OCI-LY1 (cell line): ENCODE measurements at regions not wholly inside any gene's neighbourhood (a gene's known extent, or its start where the extent isn't known, plus 50 kb on each side); places are given as distances from the start of the nearest gene placed in this dataset.
A peak's percentile ranks its signal among the peaks of the same experiment; 100 is the strongest.

Experiments used
- H2AFZ ChIP-seq: fragments of 200-600 bp; sonication (generic), shearing (Covaris generic); 2 replicates; pipeline ENCODE4 v1.6.0; 2014; ENCODE audit warnings: antibody characterized with exemption, mild to moderate bottlenecking, low read length
- H3F3A ChIP-seq: fragments of 200-600 bp; sonication (generic), shearing (Covaris generic); 2 replicates; pipeline ENCODE4 v1.6.0; 2014; ENCODE audit warnings: mild to moderate bottlenecking, antibody characterized with exemption, low read length, moderate library complexity; ENCODE audit not compliant: insufficient read depth
- H3K27ac ChIP-seq: fragments of 200-600 bp; sonication (generic); 2 replicates; pipeline ENCODE4 v1.5.1; 2014; ENCODE audit warnings: low read length, mixed run types, mild to moderate bottlenecking, low read depth; ENCODE audit not compliant: poor library complexity, severe bottlenecking
- H3K27me3 ChIP-seq: fragments of 200-600 bp; sonication (generic); 2 replicates; pipeline ENCODE4 v1.6.0; 2014; ENCODE audit warnings: antibody characterized with exemption, mild to moderate bottlenecking, low read length, moderate library complexity; ENCODE audit not compliant: insufficient read depth
- H3K36me3 ChIP-seq: fragments of 200-600 bp; sonication (generic); 2 replicates; pipeline ENCODE4 v1.6.1; 2014; ENCODE audit warnings: mild to moderate bottlenecking, antibody characterized with exemption, low read length, moderate library complexity, mixed read lengths; ENCODE audit not compliant: insufficient read depth
- H3K4me1 ChIP-seq: fragments of 200-600 bp; sonication (generic); 2 replicates; pipeline ENCODE4 v1.5.1; 2014; ENCODE audit warnings: mild to moderate bottlenecking, low read length, moderate library complexity; ENCODE audit not compliant: insufficient read depth, severe bottlenecking
- H3K4me2 ChIP-seq: fragments of 200-600 bp; sonication (generic), shearing (Covaris generic); 2 replicates; pipeline ENCODE4 v1.6.1; 2014; ENCODE audit warnings: low read length
- H3K4me3 ChIP-seq: fragments of 200-600 bp; sonication (generic); 2 replicates; pipeline ENCODE4 v1.5.1; 2014; ENCODE audit warnings: low read length, low read depth, mild to moderate bottlenecking, mixed read lengths; ENCODE audit not compliant: poor library complexity, severe bottlenecking
- H3K79me2 ChIP-seq: fragments of 200-600 bp; shearing (Covaris generic); 2 replicates; pipeline ENCODE4 v1.6.1; 2016; ENCODE audit warnings: mixed run types, low read length, mixed read lengths; ENCODE audit not compliant: insufficient read depth
- H3K9ac ChIP-seq: fragments of 200-600 bp; sonication (generic), shearing (Covaris generic); 2 replicates; pipeline ENCODE4 v1.6.1; 2014; ENCODE audit warnings: mild to moderate bottlenecking, low read length, mixed read lengths
- H3K9me2 ChIP-seq: fragments of 200-600 bp; sonication (generic), shearing (Covaris generic); 2 replicates; pipeline ENCODE4 v1.6.1; 2014; ENCODE audit warnings: low read depth, mild to moderate bottlenecking, low read length, mixed read lengths
- H3K9me3 ChIP-seq: fragments of 200-600 bp; shearing (Covaris generic); 2 replicates; pipeline ENCODE4 v1.6.1; 2014; ENCODE audit warnings: low read length, mixed read lengths
- H4K20me1 ChIP-seq: fragments of 200-600 bp; sonication (generic), shearing (Covaris generic); 2 replicates; pipeline ENCODE4 v1.6.0; 2016; ENCODE audit warnings: mild to moderate bottlenecking, low read length; ENCODE audit not compliant: insufficient read depth
- CTCF ChIP-seq: fragments of 200-600 bp; sonication (generic), shearing (Covaris generic); IDR thresholded peaks from 2 replicates; pipeline ENCODE4 v1.5.1; 2017; ENCODE audit warnings: mild to moderate bottlenecking, antibody characterized with exemption, low read length, moderate library complexity, mixed read lengths
- EZH2 ChIP-seq: fragments of 200-600 bp; sonication (generic), shearing (Covaris generic); IDR thresholded peaks from 2 replicates; pipeline ENCODE4 v1.8.0; 2017; ENCODE audit warnings: borderline replicate concordance, mixed run types, mild to moderate bottlenecking, antibody characterized with exemption, low read length, moderate library complexity, mixed read lengths

- no peak overlapping the region for H3K4me2 ChIP-seq
- no peak for TF ChIP-seq CTCF
- TF ChIP-seq EZH2: no peak
- no peak overlapping the region for H2AFZ ChIP-seq
These were observed 258.6 kb upstream of the FOXF1 start for GRCh38 chr16:86251682-86252081.

GRCh38 chr16:86252596-86252995, 257.7 kb upstream of the FOXF1 start:
- Histone ChIP-seq H3K4me3 (no peak overlapping the region), H3K79me2 (no peaks in the 10 kb centered on the region), H3K4me1 (no peaks in the 10 kb centered on the region), H3K36me3 (no peaks in the 10 kb centered on the region), H3K9me2 (no peaks in the 10 kb centered on the region), H3F3A (no peaks in the 10 kb centered on the region), H2AFZ (no peak overlapping the region), H3K9me3 (no peaks in the 10 kb centered on the region), H4K20me1 (no peaks in the 10 kb centered on the region), H3K27me3 (no peaks in the 10 kb centered on the region; the same call in 1 of the 2 replicates), H3K4me2 (no peak overlapping the region), H3K9ac (no peak overlapping the region), H3K27ac (no peak overlapping the region)
- peak; percentile 42; the same call in 1 of the 2 replicates for TF ChIP-seq CTCF
- no peak for TF ChIP-seq EZH2

More at GRCh38 chr16:86251682-86252081, 258.6 kb upstream of the FOXF1 start:
- no peaks in the 10 kb centered on the region for H4K20me1 ChIP-seq
- no peaks in the 10 kb centered on the region; the same call in 1 of the 2 replicates for H3K27me3 ChIP-seq
- no peaks in the 10 kb centered on the region for H3K4me1 ChIP-seq
- no peak overlapping the region for H3K4me3 ChIP-seq
- H3K79me2 ChIP-seq: no peaks in the 10 kb centered on the region
- no peak overlapping the region for H3K27ac ChIP-seq
- no peaks in the 10 kb centered on the region for H3K9me2 ChIP-seq
- no peaks in the 10 kb centered on the region for H3K36me3 ChIP-seq
- H3K9me3 ChIP-seq: no peaks in the 10 kb centered on the region
- H3K9ac ChIP-seq: no peak overlapping the region
- no peaks in the 10 kb centered on the region for H3F3A ChIP-seq

- no peak overlapping the region for H3K9ac ChIP-seq
- H3K4me3 ChIP-seq: no peak overlapping the region
- H3K27me3 ChIP-seq: no peaks in the 10 kb centered on the region; the same call in 1 of the 2 replicates
- no peak overlapping the region for H3K27ac ChIP-seq
- no peak overlapping the region for H3K4me2 ChIP-seq
- H2AFZ ChIP-seq: no peak overlapping the region
- no peaks in the 10 kb centered on the region for H3K9me2 ChIP-seq
- H4K20me1 ChIP-seq: no peaks in the 10 kb centered on the region
- H3K36me3 ChIP-seq: no peaks in the 10 kb centered on the region
- no peaks in the 10 kb centered on the region for H3F3A ChIP-seq
- no peaks in the 10 kb centered on the region for H3K9me3 ChIP-seq
- TF ChIP-seq EZH2 (no peak), CTCF (no peak)
- H3K4me1 ChIP-seq: no peaks in the 10 kb centered on the region
- no peaks in the 10 kb centered on the region for H3K79me2 ChIP-seq
These were observed 254.4 kb upstream of the FOXF1 start for GRCh38 chr16:86255966-86256365.
